A673 (cell line): ENCODE measurements at regions not wholly inside any gene's neighbourhood (a gene's known extent, or its start where the extent isn't known, plus 50 kb on each side); places are given as distances from the start of the nearest gene placed in this dataset. TPM values are rescaled to one million over a fixed set of nuclear protein-coding genes. Genes with fewer than 3 reads are reported as not detected.

Experiments
- microRNA-seq: library from miRNA; unstranded; fragments of <30 nt; microRNA quantifications from one replicate; pipeline ENCODE4 v1.2.0, GENCODE V29; 2021

Small RNA genes lying in the stretch of these regions (microRNA-seq; reads per million reads assigned to microRNA genes)
- not detected for gene MIR550A2
- gene MIR550B2 = not detected
